Esophagus (tissue), 2 donors: ENCODE measurements at regions not wholly inside any gene's neighbourhood (a gene's known extent, or its start where the extent isn't known, plus 50 kb on each side); places are given as distances from the start of the nearest gene placed in this dataset.
"Not testable (repeated sequence)": the region's sequence is repeated elsewhere in the genome, so short reads cannot be mapped to it uniquely, and the experiment has no call there.

Experiments
- H3K27ac ChIP-seq, 2 donors: one replicate each; pipeline ENCODE4 v1.5.1; 2013; ENCODE audit warnings: low read depth in 2 of 2, mild to moderate bottlenecking in 2 of 2, inconsistent platforms in 1 of 2, low read length in 1 of 2, moderate library complexity in 1 of 2
- H3K27me3 ChIP-seq, 2 donors: one replicate each; pipeline ENCODE4 v1.6.1; 2013; ENCODE audit warnings: low read length in 2 of 2, control low read depth in 1 of 2, mild to moderate bottlenecking in 1 of 2; ENCODE audit not compliant: insufficient read depth in 2 of 2, control insufficient read depth in 1 of 2
- H3K36me3 ChIP-seq, 2 donors: one replicate each; pipeline ENCODE4 v1.6.1; 2013; ENCODE audit warnings: low read length in 1 of 2; ENCODE audit not compliant: control insufficient read depth in 2 of 2, insufficient read depth in 2 of 2
- H3K4me1 ChIP-seq, 2 donors: one replicate each; pipeline ENCODE4 v1.6.1; 2013; ENCODE audit warnings: low read length in 1 of 2; ENCODE audit not compliant: control insufficient read depth in 2 of 2, insufficient read depth in 2 of 2
- H3K4me3 ChIP-seq, 2 donors: one replicate each; pipeline ENCODE4 v1.5.1; 2013; ENCODE audit warnings: low read length in 2 of 2, mild to moderate bottlenecking in 2 of 2, low read depth in 1 of 2, moderate library complexity in 1 of 2
- H3K9me3 ChIP-seq, 2 donors: one replicate each; pipeline ENCODE4 v1.6.1; 2013; ENCODE audit warnings: mild to moderate bottlenecking in 2 of 2, low read depth in 1 of 2, low read length in 1 of 2, moderate library complexity in 1 of 2; ENCODE audit not compliant: control insufficient read depth in 2 of 2, insufficient read depth in 1 of 2
- WGBS, 2 donors: extraction: QIAGEN DNeasy Blood & Tissue Kit; methylation state at CpG; one replicate each; pipeline ENCODE4 v1.1.7; 2013; 5-methylcytosine and 5-hydroxymethylcytosine counted together
- donor health status: healthy with polysubstance abuse.
- donor health status: Bipolar disorder and iron deficiency.

- H3K27ac ChIP-seq, result no peak overlapping the region
- H3K27me3 ChIP-seq, result no peaks in the 10 kb centered on the region
- no peaks in the 10 kb centered on the region for H3K4me1 ChIP-seq
- no peaks in the 10 kb centered on the region for H3K9me3 ChIP-seq
- 81 to 93% methylated on average over 2 of the region's 2 CpGs for WGBS, 2 donors
- H3K4me3 ChIP-seq, result no peak overlapping the region
- no peaks in the 10 kb centered on the region for H3K36me3 ChIP-seq
These were observed 225.8 kb downstream of the RND3 start for GRCh38 chr2:150261691-150262090.

- Histone ChIP-seq H3K4me1 (no peaks in the 10 kb centered on the region), H3K27ac (no peak overlapping the region), H3K36me3 (no peaks in the 10 kb centered on the region), H3K9me3 (no peaks in the 10 kb centered on the region), H3K4me3 (no peak overlapping the region), H3K27me3 (no peaks in the 10 kb centered on the region)
- 77 to 86% methylated on average over 1 of the region's 1 CpG for WGBS, 2 donors
These were observed 226.8 kb downstream of the RND3 start for GRCh38 chr2:150260636-150261035.

- Histone ChIP-seq H3K4me1 (no peaks in the 10 kb centered on the region), H3K9me3 (no peaks in the 10 kb centered on the region), H3K36me3 (no peaks in the 10 kb centered on the region), H3K27ac (no peak overlapping the region), H3K27me3 (no peaks in the 10 kb centered on the region), H3K4me3 (no peak overlapping the region)
- 97 to 100% methylated on average over 1 of the region's 1 CpG for WGBS, 2 donors
These were observed 227.7 kb downstream of the RND3 start for GRCh38 chr2:150259746-150260145.

GRCh38 chr2:150258781-150259307 is 228.6 kb downstream of the RND3 start:
- 92 to 95% methylated on average over 8 of the region's 8 CpGs for WGBS, 2 donors
- Histone ChIP-seq H3K27me3 (no peaks in the 10 kb centered on the region), H3K4me3 (no peak overlapping the region), H3K36me3 (no peaks in the 10 kb centered on the region), H3K4me1 (no peaks in the 10 kb centered on the region), H3K27ac (no peak overlapping the region), H3K9me3 (no peaks in the 10 kb centered on the region)

GRCh38 chr2:150256736-150257135 is 230.7 kb downstream of the RND3 start:
- Histone ChIP-seq H3K9me3 (no peaks in the 10 kb centered on the region), H3K4me3 (no peak overlapping the region), H3K4me1 (no peaks in the 10 kb centered on the region), H3K27me3 (no peaks in the 10 kb centered on the region), H3K27ac (no peak overlapping the region), H3K36me3 (no peaks in the 10 kb centered on the region)
- 73 to 77% methylated on average over 3 of the region's 3 CpGs for WGBS, 2 donors

DNA sequence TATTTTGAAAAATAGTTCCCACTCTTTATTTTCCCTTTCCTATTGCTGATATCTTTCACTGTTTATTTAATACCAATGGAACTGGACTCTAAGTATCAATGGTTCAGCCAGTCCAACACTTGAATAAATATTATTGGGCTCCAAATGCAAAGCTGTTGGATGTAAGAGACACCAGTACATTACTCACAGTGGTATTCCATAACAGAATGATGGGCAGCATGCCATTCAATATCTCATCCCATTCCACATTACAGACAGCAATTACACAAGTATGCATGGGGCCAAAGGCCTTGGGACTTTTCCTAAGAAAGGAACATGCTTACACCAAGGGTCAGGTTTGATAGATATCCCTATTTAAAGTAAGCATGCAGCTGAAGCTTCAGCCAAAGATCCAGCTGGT is 231.9 kb downstream of the RND3 start:
- Histone ChIP-seq H3K27ac (no peak overlapping the region), H3K9me3 (no peaks in the 10 kb centered on the region), H3K4me3 (no peak overlapping the region), H3K36me3 (no peaks in the 10 kb centered on the region), H3K27me3 (no peaks in the 10 kb centered on the region), H3K4me1 (no peaks in the 10 kb centered on the region)

- H3K27me3 ChIP-seq, H3K4me3 ChIP-seq: not testable (repeated sequence)
- WGBS, 2 donors, result 80 to 83% methylated on average over 1 of the region's 1 CpG
These were observed 237.7 kb downstream of the RND3 start for GRCh38 chr2:150249735-150250134.

GRCh38 chr2:150247481-150247880 is 240.0 kb downstream of the RND3 start:
- Histone ChIP-seq H3K36me3 (no peaks in the 10 kb centered on the region), H3K4me1 (no peaks in the 10 kb centered on the region)
- WGBS, 2 donors, result 51 to 78% methylated on average over 1 of the region's 1 CpG

More at GRCh38 chr2:150249735-150250134, 237.7 kb downstream of the RND3 start:
- H3K9me3 ChIP-seq, H3K27ac ChIP-seq, H3K4me1 ChIP-seq, H3K36me3 ChIP-seq: not testable (repeated sequence)

DNA sequence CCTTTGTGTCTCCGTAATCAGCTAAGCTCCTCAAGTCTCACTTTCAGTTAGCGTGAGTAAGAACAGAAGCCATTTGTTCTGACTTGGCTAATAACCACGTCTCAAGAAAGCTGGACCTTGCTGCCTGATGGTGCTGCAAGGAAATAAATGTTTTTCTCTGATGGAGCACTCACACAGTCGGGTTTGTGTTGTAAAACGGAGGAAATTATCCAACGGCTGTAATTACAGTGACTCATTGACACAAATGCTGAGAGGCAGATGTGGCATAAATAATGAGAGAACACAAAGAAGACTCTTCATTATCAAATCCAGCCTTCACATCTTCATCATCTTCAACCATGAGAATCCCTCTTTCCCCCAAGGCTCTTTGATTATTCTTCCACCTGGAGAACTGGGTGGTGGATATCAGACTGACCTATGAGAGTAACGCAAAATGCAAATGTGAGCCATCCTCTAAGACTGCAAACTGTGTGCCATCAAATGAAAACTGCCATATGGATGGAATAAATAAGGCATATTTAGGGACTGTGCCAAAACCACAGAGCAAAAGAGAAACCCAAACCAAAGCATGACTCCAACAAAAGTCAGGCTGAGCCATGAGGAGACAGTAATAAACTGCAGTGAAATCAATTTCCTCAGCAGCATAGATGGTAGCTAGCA is 252.6 kb downstream of the RND3 start:
- Histone ChIP-seq H3K4me3 (no peak overlapping the region), H3K9me3 (no peaks in the 10 kb centered on the region), H3K27me3 (no peaks in the 10 kb centered on the region), H3K4me1 (no peaks in the 10 kb centered on the region), H3K36me3 (no peaks in the 10 kb centered on the region), H3K27ac (no peak overlapping the region)
- 45 to 48% methylated on average over 7 of the region's 7 CpGs for WGBS, 2 donors

More at GRCh38 chr2:150247481-150247880, 240.0 kb downstream of the RND3 start:
- Histone ChIP-seq H3K27ac (no peak overlapping the region), H3K9me3 (no peaks in the 10 kb centered on the region), H3K4me3 (no peak overlapping the region), H3K27me3 (no peaks in the 10 kb centered on the region)

DNA sequence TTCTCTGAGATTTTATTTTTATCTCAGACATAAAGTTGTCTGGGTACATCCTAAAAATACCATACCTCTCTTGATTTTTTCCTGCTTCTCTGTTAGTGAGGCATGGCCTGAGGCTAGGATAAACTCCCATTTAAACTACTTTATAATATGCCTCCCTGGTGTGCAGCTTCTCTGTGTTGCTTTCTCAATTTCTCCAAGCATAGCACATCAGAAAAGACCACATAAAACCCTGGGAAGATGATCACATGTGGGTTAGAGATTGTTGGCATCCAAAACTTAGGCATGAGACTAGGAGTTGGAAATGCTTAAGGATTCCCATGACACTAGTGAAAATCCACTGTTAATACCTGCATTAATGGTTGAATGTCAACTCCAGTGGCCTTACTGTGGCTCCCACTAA is 254.6 kb downstream of the RND3 start:
- Histone ChIP-seq H3K27me3 (no peaks in the 10 kb centered on the region), H3K27ac (no peak overlapping the region), H3K4me3 (no peak overlapping the region), H3K4me1 (no peaks in the 10 kb centered on the region), H3K9me3 (no peaks in the 10 kb centered on the region), H3K36me3 (no peaks in the 10 kb centered on the region)
